Hepatocyte (in vitro differentiated cells): ENCODE measurements at regions not wholly inside any gene's neighbourhood (a gene's known extent, or its start where the extent isn't known, plus 50 kb on each side); places are given as distances from the start of the nearest gene placed in this dataset.

Experiments
- DNase-seq: peaks from one replicate; pipeline ENCODE4 v3.0.0-alpha.2; 2016; ENCODE audit warnings: low spot score
- H2AFZ ChIP-seq: fragments of 200-600 bp; sonication (generic); 2 replicates; pipeline ENCODE4 v1.6.0; 2016; ENCODE audit warnings: antibody characterized with exemption, mild to moderate bottlenecking
- H3K27ac ChIP-seq: fragments of 200-600 bp; sonication (generic); 2 replicates; pipeline ENCODE4 v1.5.1; 2016; ENCODE audit warnings: mild to moderate bottlenecking
- H3K27me3 ChIP-seq: fragments of 200-600 bp; sonication (generic); 2 replicates; pipeline ENCODE4 v1.6.1; 2016
- H3K36me3 ChIP-seq: fragments of 200-600 bp; sonication (generic); replicated peaks from 2 replicates; pipeline ENCODE4 v1.5.1; 2016; ENCODE audit warnings: low read depth; ENCODE audit not compliant: insufficient read depth
- H3K4me1 ChIP-seq: fragments of 200-600 bp; sonication (generic); 2 replicates; pipeline ENCODE4 v1.5.1; 2016; ENCODE audit warnings: mild to moderate bottlenecking, moderate library complexity; ENCODE audit not compliant: insufficient read depth
- H3K4me2 ChIP-seq: fragments of 200-600 bp; sonication (generic); 2 replicates; pipeline ENCODE4 v1.6.0; 2016
- H3K4me3 ChIP-seq: fragments of 200-600 bp; sonication (generic); 2 replicates; pipeline ENCODE4 v1.5.1; 2016; ENCODE audit warnings: mild to moderate bottlenecking
- H3K79me2 ChIP-seq: fragments of 200-600 bp; sonication (generic); 2 replicates; pipeline ENCODE4 v1.6.0; 2017; ENCODE audit warnings: mild to moderate bottlenecking
- H3K9me2 ChIP-seq: fragments of 200-600 bp; sonication (generic); replicated peaks from 2 replicates; pipeline ENCODE4 v1.6.0; 2017; ENCODE audit warnings: mild to moderate bottlenecking; ENCODE audit not compliant: insufficient read depth
- H3K9me3 ChIP-seq: fragments of 200-600 bp; sonication (generic); 2 replicates; pipeline ENCODE4 v1.5.1; 2016; ENCODE audit warnings: low read depth, mild to moderate bottlenecking
- H4K20me1 ChIP-seq: fragments of 200-600 bp; sonication (generic); 2 replicates; pipeline ENCODE4 v1.6.0; 2016; ENCODE audit warnings: mild to moderate bottlenecking; ENCODE audit not compliant: insufficient read depth, poor library complexity, severe bottlenecking
- EZH2 ChIP-seq: fragments of 200-600 bp; sonication (generic); IDR thresholded peaks from 2 replicates; pipeline ENCODE4 v1.6.1; 2016; ENCODE audit warnings: antibody characterized with exemption, mild to moderate bottlenecking, borderline replicate concordance
- EZH2phosphoT487 ChIP-seq: fragments of 200-600 bp; sonication (generic); IDR thresholded peaks from one replicate; pipeline ENCODE4 v1.6.1; 2018; ENCODE audit warnings: antibody characterized with exemption, mild to moderate bottlenecking, low read depth, moderate library complexity; ENCODE audit not compliant: unreplicated experiment, severe bottlenecking
- WGBS: methylation state at CpG from one replicate; pipeline ENCODE4 v1.1.6; 2016; ENCODE audit warnings: low lambda C conversion rate; ENCODE audit errors: missing lambda C conversion rate; 5-methylcytosine and 5-hydroxymethylcytosine counted together
- TF ChIP-seq, protein P1 (sequence below): fragments of 200-600 bp; sonication (generic); IDR thresholded peaks from 2 replicates; pipeline ENCODE4 v1.5.1; 2016; ENCODE audit warnings: antibody characterized with exemption, mild to moderate bottlenecking; ENCODE audit not compliant: poor library complexity

DNA sequence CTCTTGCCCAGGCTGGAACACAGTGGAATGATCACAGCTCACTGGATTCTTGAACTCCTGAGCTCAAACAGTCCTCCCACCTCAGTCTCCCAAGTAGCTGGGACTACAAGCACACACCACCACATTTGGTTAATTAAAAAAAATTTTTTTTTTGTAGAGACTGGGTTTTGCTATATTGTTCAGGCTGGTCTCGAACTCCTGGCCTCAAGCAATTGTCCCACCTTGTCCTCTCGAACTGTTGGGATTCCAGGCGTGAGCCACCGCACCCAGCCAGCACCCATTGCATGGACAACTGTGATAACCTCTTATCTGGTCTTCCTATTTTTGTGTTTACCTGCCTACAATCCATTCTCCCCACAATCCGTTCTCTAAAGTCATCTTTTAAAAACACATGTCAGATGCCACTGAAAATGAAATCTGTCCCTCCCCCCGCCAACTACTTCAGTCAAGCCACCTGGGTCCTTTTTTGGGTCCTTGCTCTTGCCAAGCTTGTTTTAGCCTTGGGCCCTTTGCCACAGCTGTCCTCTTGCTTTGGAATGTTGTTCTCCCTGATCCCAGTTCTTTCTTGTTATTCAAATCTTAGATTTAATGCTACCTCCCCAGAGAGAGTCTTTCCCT is 250.5 kb downstream of the PIK3R1 start:
- Histone ChIP-seq H3K9me2 (no peaks in the 10 kb centered on the region), H3K27ac (no peak overlapping the region), H2AFZ (no peak overlapping the region), H3K4me3 (no peak overlapping the region), H3K79me2 (no peaks in the 10 kb centered on the region), H3K9me3 (no peaks in the 10 kb centered on the region), H3K4me1 (no peaks in the 10 kb centered on the region), H3K4me2 (no peak overlapping the region), H3K27me3 (no peaks in the 10 kb centered on the region), H3K36me3 (no peaks in the 10 kb centered on the region), H4K20me1 (no peaks in the 10 kb centered on the region)
- 89% methylated on average over 6 of the region's 6 CpGs for WGBS
- no peak for DNase-seq
- TF ChIP-seq EZH2phosphoT487 = no peak

DNA sequence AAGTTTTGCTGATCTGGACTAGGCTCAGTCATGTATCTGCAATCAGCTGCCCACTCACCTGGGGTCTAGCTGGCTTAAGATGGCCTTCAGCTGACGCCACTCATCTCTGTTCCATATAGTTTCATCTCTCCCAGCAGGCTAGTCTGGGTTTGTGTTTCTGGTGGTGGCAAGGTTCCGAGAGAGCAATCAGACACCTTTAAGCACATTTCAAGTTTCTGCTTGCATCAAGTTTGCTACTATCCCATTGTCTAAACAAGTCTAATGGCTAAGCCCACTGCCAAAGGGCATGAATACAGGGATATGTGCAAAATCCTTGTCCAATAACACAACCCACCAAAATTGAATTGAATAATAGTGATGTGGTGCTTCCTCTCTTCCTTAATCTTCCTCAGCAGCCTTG is 251.7 kb downstream of the PIK3R1 start:
- Histone ChIP-seq H3K4me2 (no peak overlapping the region), H2AFZ (no peak overlapping the region), H3K4me3 (no peak overlapping the region), H3K9me3 (no peaks in the 10 kb centered on the region), H3K27me3 (no peaks in the 10 kb centered on the region), H4K20me1 (no peaks in the 10 kb centered on the region), H3K4me1 (no peaks in the 10 kb centered on the region), H3K27ac (no peak overlapping the region), H3K79me2 (no peaks in the 10 kb centered on the region), H3K36me3 (no peaks in the 10 kb centered on the region), H3K9me2 (no peaks in the 10 kb centered on the region)
- TF ChIP-seq EZH2phosphoT487 (no peak), EZH2 (no peak)
- TF ChIP-seq, protein P1, sequence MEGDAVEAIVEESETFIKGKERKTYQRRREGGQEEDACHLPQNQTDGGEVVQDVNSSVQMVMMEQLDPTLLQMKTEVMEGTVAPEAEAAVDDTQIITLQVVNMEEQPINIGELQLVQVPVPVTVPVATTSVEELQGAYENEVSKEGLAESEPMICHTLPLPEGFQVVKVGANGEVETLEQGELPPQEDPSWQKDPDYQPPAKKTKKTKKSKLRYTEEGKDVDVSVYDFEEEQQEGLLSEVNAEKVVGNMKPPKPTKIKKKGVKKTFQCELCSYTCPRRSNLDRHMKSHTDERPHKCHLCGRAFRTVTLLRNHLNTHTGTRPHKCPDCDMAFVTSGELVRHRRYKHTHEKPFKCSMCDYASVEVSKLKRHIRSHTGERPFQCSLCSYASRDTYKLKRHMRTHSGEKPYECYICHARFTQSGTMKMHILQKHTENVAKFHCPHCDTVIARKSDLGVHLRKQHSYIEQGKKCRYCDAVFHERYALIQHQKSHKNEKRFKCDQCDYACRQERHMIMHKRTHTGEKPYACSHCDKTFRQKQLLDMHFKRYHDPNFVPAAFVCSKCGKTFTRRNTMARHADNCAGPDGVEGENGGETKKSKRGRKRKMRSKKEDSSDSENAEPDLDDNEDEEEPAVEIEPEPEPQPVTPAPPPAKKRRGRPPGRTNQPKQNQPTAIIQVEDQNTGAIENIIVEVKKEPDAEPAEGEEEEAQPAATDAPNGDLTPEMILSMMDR = no peak
- 96% methylated on average over 2 of the region's 2 CpGs for WGBS
- DNase-seq = no peak

DNA sequence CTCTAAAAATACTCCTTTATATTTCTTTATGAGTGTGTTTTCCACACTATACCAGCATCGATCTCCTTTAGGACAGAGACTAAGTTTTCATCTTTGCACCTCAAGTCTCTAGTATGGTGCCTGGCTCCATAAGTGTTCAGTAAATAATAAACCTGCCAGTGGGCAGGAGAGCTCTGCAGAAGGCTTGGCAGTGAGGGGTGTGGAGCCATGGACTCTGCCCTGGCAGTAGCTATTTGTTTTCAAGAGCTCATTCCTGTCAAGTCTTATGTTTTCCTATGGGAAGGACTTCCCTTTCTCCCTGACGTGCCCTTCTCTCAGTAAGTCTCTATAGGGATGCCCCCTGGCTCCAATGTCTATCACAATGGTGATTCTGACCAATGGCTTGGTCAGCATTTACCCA is 252.2 kb downstream of the PIK3R1 start:
- peak; percentile 8 for DNase-seq
- 84% methylated on average over 2 of the region's 2 CpGs for WGBS

DNA sequence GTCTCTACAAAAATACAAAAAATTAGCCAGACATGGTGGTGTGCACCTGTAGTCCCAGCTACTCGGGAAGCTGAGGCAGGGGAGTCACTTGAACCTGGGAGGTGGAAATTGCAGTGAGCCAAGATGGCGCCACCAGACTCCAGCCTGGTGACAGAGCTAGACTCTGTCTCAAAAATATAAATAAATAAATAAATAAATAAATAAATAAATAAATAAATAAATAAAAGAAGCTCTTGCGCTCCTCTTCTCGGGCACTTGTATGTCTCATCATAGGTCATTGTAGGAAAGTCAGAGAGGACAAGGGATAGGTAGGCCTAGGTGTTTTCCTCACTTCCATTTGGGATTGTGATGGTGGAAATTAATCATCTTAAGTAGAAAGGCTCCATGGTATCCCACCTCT is 252.8 kb downstream of the PIK3R1 start:
- Histone ChIP-seq H3K79me2 (no peaks in the 10 kb centered on the region), H3K9me3 (no peaks in the 10 kb centered on the region), H3K36me3 (no peaks in the 10 kb centered on the region), H4K20me1 (no peaks in the 10 kb centered on the region), H3K27me3 (no peaks in the 10 kb centered on the region), H3K9me2 (no peaks in the 10 kb centered on the region), H2AFZ (no peak overlapping the region), H3K4me1 (no peaks in the 10 kb centered on the region), H3K27ac (no peak overlapping the region), H3K4me3 (no peak overlapping the region), H3K4me2 (no peak overlapping the region)
- TF ChIP-seq EZH2phosphoT487 (no peak), EZH2 (no peak)
- TF ChIP-seq, protein P1 = no peak
- DNase-seq = no peak
- 96% methylated on average over 4 of the region's 4 CpGs for WGBS

More for the DNA sequence above, 252.2 kb downstream of the PIK3R1 start:
- no peaks in the 10 kb centered on the region for H3K4me1 ChIP-seq
- H4K20me1 ChIP-seq = no peaks in the 10 kb centered on the region
- no peak overlapping the region for H3K4me3 ChIP-seq
- H3K27me3 ChIP-seq = no peaks in the 10 kb centered on the region
- no peaks in the 10 kb centered on the region for H3K9me2 ChIP-seq
- no peaks in the 10 kb centered on the region for H3K9me3 ChIP-seq
- H3K79me2 ChIP-seq = no peaks in the 10 kb centered on the region
- H3K4me2 ChIP-seq = no peak overlapping the region
- H3K27ac ChIP-seq = no peak overlapping the region
- TF ChIP-seq EZH2 (no peak), EZH2phosphoT487 (no peak)
- TF ChIP-seq, protein P1 = no peak
- H2AFZ ChIP-seq = no peak overlapping the region
- no peaks in the 10 kb centered on the region for H3K36me3 ChIP-seq
